SJCRH30 (cell line): ENCODE measurements at regions not wholly inside any gene's neighbourhood (a gene's known extent, or its start where the extent isn't known, plus 50 kb on each side); places are given as distances from the start of the nearest gene placed in this dataset.

Source experiments
- DNase-seq, 2 experiments: peaks; one replicate each; pipeline ENCODE4 v3.0.0-alpha.2; 2015 to 2020
- H3K27ac ChIP-seq: fragments of 250-450 bp; sonication (Bioruptor Pico); 2 replicates; pipeline ENCODE4 v1.5.1; 2020; ENCODE audit warnings: mild to moderate bottlenecking, moderate library complexity
- H3K27me3 ChIP-seq: fragments of 250-450 bp; sonication (Bioruptor Pico); 2 replicates; pipeline ENCODE4 v1.5.1; 2020; ENCODE audit warnings: mild to moderate bottlenecking, moderate library complexity
- H3K36me3 ChIP-seq: fragments of 250-450 bp; sonication (Bioruptor Pico); 2 replicates; pipeline ENCODE4 v1.5.1; 2020; ENCODE audit warnings: mild to moderate bottlenecking, moderate library complexity
- H3K4me1 ChIP-seq: fragments of 250-450 bp; sonication (Bioruptor Pico); 2 replicates; pipeline ENCODE4 v1.5.1; 2020; ENCODE audit warnings: mild to moderate bottlenecking, moderate library complexity
- H3K4me3 ChIP-seq: fragments of 250-450 bp; sonication (Bioruptor Pico); 2 replicates; pipeline ENCODE4 v1.5.1; 2020; ENCODE audit warnings: mild to moderate bottlenecking, moderate library complexity
- H3K9me3 ChIP-seq: fragments of 250-450 bp; sonication (Bioruptor Pico); replicated peaks from 2 replicates; pipeline ENCODE4 v1.5.1; 2020; ENCODE audit warnings: mild to moderate bottlenecking, moderate library complexity

DNA sequence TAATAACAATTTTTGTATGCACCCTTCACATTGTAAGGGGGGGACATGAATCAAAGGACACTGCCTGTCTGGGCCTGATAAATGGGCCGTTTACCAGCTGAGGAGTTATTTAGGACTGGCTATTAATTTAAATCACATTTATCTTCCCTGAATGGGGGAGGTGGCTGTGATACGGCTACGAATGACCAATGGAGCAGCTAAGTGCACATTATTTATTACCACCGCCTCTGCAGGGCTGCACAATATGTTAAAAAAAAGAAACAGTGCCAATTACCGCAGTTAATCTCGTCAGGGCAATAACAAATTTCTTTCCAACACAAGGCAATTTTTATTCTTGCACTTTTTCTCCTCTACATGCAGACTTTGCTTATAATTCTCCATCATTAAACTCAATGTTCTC, 318.4 kb downstream of the IRX2 start:
- Histone ChIP-seq H3K4me1 (no peaks in the 10 kb centered on the region), H3K36me3 (no peaks in the 10 kb centered on the region), H3K27me3 (no peaks in the 10 kb centered on the region), H3K4me3 (no peak overlapping the region), H3K27ac (no peak overlapping the region), H3K9me3 (no peaks in the 10 kb centered on the region)
- no peak for DNase-seq

DNA sequence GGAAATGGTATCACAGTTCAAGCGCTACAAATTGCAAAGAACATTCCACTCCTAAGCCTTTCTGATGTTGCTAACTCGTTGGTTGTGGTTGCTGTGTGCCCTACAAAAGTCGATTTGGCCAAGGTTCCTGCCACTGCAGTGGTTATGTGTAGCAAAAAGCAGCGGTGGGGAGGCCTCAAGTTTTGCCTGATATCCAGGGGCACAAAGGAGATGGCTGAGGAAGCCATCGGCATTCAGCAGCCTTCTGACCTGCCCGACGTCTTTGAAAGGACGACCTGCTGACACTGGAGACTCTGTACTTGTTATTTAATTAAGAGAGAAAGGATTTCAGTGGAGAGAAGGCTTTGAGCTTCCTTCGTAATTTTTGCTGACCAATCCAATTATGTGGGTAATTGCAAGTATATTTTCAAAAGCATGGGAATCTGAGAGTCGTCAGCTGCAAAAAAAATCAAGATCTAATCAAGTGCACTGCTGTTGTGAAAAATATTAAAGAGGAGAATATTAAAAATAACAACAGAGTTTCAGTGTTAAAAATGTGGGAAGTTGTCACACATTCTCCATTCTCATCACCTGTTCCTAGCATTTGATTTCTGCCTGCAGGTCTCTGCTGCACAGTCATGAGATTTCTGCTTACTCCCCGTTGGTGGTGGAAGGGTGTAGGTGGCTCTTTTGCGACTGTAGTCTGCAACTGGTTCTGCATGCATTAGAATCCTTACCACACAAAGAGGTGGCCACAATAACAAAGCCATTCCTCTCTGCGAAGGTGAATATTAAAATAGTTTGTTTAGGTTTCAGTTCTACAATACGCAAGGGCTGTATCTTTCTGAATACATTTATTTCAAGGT, 319.2 kb downstream of the IRX2 start:
- no peaks in the 10 kb centered on the region for H3K4me1 ChIP-seq
- H3K4me3 ChIP-seq, result no peak overlapping the region
- H3K27ac ChIP-seq, result no peak overlapping the region
- no peaks in the 10 kb centered on the region for H3K9me3 ChIP-seq
- H3K36me3 ChIP-seq, result no peaks in the 10 kb centered on the region
- no peaks in the 10 kb centered on the region for H3K27me3 ChIP-seq
- no peak for DNase-seq

DNA sequence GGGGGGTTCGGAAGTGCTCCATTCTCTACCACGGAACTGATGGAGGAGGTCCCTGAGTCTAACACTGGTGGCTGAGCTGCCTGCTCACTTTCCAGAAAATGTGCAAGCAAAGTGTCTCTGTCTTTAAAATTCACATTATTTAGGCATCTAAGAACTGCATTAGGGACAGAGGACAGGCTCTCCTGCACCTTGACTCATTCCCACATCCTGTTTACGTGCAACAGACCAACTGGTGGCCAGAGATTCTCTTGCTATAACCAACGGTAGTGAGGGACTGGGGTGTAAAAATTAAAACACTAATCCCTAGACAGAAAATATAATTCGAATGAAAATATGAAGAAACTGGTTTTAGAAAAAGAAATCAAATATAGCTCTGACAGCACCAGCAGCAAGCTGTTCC, 320.9 kb downstream of the IRX2 start:
- no peaks in the 10 kb centered on the region for H3K27me3 ChIP-seq
- no peaks in the 10 kb centered on the region for H3K4me1 ChIP-seq
- no peak for DNase-seq

DNA sequence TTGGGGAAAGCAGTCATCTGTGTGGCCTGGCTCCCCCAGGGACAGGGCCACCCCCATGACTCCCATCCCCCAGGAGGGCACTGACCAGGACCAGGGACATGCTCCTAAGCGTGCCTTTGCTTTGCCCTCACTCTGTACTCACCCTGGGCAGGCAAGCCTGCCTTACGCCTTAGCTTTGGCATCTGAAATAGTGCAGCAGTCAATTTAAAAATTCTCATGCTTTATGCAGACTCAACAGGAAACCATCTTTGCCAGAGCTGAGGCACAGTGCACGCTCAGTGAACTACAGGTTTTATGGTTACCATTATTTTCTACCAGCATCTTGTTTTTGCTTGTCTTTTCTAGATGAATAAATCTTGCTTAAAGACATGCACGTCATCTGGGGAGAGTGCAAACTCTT, 323.5 kb downstream of the IRX2 start:
- H3K27me3 ChIP-seq, result no peaks in the 10 kb centered on the region
- no peaks in the 10 kb centered on the region for H3K9me3 ChIP-seq
- DNase-seq, result no peak
- H3K4me1 ChIP-seq, result no peaks in the 10 kb centered on the region
- no peaks in the 10 kb centered on the region for H3K36me3 ChIP-seq
- H3K27ac ChIP-seq, result no peak overlapping the region
- no peak overlapping the region for H3K4me3 ChIP-seq

More for the DNA sequence above, 320.9 kb downstream of the IRX2 start:
- no peaks in the 10 kb centered on the region for H3K36me3 ChIP-seq
- no peaks in the 10 kb centered on the region for H3K9me3 ChIP-seq
- H3K27ac ChIP-seq, result no peak overlapping the region
- H3K4me3 ChIP-seq, result no peak overlapping the region

DNA sequence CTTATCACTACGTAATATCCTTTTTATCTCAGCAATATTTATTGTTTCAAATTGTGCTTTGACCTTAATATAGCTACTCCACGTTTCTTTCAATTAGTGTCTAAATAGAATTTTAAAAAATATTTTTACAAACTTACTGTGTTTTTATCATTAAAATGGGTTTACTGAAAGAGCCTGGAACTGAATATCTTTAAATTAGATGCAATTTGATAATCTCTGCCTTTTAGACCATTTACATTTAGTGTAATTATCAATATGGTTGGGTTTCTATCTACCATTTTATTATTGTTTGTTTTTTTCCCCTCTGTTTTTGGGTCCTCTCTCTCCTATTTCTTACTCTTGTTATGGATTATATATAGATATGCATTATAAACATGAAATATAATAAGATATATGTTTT, 327.8 kb downstream of the IRX2 start:
- DNase-seq, result no peak
- H3K4me1 ChIP-seq, result no peaks in the 10 kb centered on the region
- H3K27ac ChIP-seq, result no peak overlapping the region
- H3K27me3 ChIP-seq, result no peaks in the 10 kb centered on the region
- no peak overlapping the region for H3K4me3 ChIP-seq
- H3K36me3 ChIP-seq, result no peaks in the 10 kb centered on the region
- H3K9me3 ChIP-seq, result no peaks in the 10 kb centered on the region

DNA sequence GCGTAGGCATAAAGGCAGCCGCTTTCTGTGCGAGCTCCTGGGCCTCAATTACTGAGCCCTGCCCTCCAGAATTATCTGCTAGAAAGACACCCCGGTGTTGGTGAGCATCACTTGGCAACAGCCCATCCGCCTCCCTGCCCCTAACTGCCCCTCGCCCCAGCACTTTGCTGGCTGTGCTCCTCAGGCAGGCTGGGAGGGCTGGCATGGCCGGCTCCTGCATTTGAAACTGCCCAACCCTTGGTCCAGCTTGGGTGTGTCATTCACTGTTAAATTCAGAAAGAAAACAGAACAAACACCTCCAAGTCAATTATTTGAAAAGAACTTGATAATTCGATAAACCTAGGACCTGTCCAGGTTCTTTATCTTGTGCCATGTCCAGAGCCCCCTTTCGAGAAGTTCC, 334.2 kb downstream of the IRX2 start:
- Histone ChIP-seq H3K4me1 (no peaks in the 10 kb centered on the region), H3K4me3 (no peak overlapping the region), H3K36me3 (no peaks in the 10 kb centered on the region), H3K9me3 (no peaks in the 10 kb centered on the region), H3K27ac (no peak overlapping the region), H3K27me3 (no peaks in the 10 kb centered on the region)
- DNase-seq, result no peak

DNA sequence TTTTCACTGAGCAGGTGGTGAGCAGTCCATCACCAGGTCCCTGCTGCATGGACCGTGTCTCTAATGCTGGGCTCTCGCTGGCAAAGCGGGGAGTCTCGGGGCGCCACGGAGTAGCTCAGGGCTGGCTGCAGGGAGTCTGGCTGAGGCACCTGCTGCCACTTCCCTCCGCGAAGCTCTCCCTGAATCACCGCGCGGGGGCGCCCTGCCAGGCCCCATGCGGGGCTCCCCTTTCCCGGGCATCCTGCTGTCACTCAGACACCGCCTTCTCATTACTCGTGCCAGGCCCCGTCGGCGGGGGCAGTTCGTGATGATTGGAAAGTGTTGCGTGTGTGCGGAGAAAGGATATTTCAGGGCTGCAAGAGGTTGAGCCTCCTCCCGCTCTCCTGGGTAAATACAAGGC, 335.8 kb downstream of the IRX2 start:
- Histone ChIP-seq H3K4me1 (no peaks in the 10 kb centered on the region), H3K9me3 (no peaks in the 10 kb centered on the region)

DNA sequence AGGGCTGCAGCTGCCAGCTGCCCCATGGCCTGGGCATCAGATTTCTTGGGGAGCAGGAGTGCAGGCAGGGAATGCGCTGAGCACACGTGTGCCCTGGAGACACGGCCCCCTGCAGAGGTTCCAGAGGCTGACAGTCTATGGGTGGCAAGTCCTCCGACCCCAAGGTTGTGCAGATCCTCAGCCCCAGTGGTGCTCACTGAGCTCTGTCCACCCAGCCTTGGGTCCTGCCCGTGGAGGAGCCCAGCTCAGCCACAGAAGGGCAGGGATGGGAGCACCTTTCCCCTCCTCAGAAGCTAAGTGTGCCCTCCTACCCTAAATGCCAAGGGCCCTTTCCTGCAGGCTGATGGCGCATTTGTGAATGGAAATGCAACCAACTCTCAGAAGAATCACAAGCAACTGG, 341.0 kb downstream of the IRX2 start:
- H3K27me3 ChIP-seq, result no peaks in the 10 kb centered on the region
- DNase-seq, result no peak
- H3K27ac ChIP-seq, result no peak overlapping the region
- H3K4me1 ChIP-seq, result no peaks in the 10 kb centered on the region
- H3K9me3 ChIP-seq, result no peaks in the 10 kb centered on the region
- no peaks in the 10 kb centered on the region for H3K36me3 ChIP-seq
- H3K4me3 ChIP-seq, result no peak overlapping the region

More for the DNA sequence above, 335.8 kb downstream of the IRX2 start:
- Histone ChIP-seq H3K27me3 (no peaks in the 10 kb centered on the region), H3K4me3 (no peak overlapping the region), H3K36me3 (no peaks in the 10 kb centered on the region), H3K27ac (no peak overlapping the region)
- no peak for DNase-seq

DNA sequence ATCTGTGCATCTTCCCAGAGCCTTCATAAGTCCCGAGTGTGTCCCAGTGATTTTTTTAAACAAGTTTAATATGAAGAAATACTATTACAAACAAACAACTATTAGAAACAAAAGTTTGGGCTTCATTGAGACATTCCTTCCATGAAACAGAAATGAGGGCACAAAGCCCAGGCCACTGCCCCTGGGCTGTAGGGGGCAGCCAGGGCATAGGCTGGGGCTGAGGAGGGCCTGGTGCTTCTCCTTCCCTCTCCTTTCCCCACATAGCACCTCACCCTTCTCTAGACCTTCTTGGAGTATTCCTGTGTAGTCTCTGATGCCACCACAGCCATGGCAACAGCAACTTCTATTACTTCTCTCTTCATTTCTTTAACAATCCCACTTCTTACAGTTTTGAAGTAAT, 348.2 kb downstream of the IRX2 start:
- H3K9me3 ChIP-seq, result no peaks in the 10 kb centered on the region
- H3K4me1 ChIP-seq, result no peaks in the 10 kb centered on the region
- DNase-seq, result no peak
- H3K36me3 ChIP-seq, result no peaks in the 10 kb centered on the region
- H3K4me3 ChIP-seq, result no peak overlapping the region
- no peak overlapping the region for H3K27ac ChIP-seq
- no peaks in the 10 kb centered on the region for H3K27me3 ChIP-seq

DNA sequence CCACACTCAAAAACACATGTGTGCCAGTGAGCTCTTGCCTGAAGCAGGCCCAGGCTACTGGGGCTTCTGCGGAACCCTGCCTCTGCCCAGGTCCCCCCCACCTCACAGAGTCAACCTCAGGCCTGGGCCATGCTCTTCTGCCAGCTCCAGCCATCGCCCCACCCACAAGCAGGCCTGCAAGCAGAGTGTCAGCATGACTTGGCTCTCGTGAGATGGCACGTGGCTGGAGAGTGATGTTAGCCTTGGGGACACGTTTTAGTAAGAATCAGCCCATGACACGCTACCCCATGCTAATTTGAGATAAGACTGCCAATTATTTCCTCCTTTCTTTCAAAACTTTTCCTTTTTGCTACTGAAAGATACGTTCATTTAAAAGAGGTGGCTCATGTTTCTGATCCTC, 351.7 kb downstream of the IRX2 start:
- H3K27ac ChIP-seq, result no peak overlapping the region
- H3K27me3 ChIP-seq, result no peaks in the 10 kb centered on the region
- H3K36me3 ChIP-seq, result no peaks in the 10 kb centered on the region
- no peak overlapping the region for H3K4me3 ChIP-seq
- no peak for DNase-seq
- no peaks in the 10 kb centered on the region for H3K4me1 ChIP-seq
- H3K9me3 ChIP-seq, result no peaks in the 10 kb centered on the region

DNA sequence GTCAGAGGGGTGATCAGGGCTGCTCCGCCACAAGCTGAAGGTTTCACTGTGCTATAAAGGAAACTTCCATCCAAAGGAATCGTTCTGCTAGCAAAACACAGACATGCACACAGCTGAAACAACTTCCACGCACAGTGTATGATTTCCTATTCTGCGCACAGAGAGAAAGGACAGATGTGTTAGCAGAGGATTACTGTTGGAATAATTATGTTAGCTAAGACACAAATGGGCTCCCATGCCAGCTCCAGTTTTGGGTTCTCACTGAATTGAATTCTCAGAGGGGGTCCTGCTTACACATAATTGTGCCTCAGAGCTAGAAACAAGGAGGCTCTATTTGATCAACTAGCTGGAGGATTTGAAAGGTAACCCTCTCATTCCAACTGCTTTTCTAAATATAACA, 352.4 kb downstream of the IRX2 start:
- no peak overlapping the region for H3K27ac ChIP-seq
- H3K9me3 ChIP-seq, result no peaks in the 10 kb centered on the region
- H3K27me3 ChIP-seq, result no peaks in the 10 kb centered on the region
- H3K4me1 ChIP-seq, result no peaks in the 10 kb centered on the region
- H3K36me3 ChIP-seq, result no peaks in the 10 kb centered on the region
- H3K4me3 ChIP-seq, result no peak overlapping the region
- no peak for DNase-seq

DNA sequence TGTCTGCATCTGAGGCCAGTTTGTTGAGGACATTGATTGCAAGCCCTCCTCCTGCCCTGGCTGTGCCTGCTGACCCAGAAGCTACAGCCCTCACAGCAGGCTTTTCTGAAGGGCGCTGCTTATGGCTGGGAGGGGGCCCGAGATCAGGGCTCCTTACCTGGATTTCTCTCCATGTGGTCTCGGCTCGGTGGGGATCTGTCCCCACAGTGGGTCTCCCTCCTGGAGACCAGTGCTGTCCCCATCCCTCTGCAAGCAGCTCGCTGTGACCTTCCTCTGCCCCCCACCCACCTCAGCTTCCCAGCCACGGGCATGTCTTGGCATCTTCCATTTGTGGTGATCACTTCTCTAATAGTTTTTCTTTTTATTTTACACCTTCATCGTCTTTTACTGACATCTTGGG, 357.9 kb downstream of the IRX2 start:
- DNase-seq, result no peak
- Histone ChIP-seq H3K27ac (no peak overlapping the region), H3K4me3 (no peak overlapping the region), H3K27me3 (no peaks in the 10 kb centered on the region), H3K36me3 (no peaks in the 10 kb centered on the region), H3K9me3 (no peaks in the 10 kb centered on the region), H3K4me1 (no peaks in the 10 kb centered on the region)

DNA sequence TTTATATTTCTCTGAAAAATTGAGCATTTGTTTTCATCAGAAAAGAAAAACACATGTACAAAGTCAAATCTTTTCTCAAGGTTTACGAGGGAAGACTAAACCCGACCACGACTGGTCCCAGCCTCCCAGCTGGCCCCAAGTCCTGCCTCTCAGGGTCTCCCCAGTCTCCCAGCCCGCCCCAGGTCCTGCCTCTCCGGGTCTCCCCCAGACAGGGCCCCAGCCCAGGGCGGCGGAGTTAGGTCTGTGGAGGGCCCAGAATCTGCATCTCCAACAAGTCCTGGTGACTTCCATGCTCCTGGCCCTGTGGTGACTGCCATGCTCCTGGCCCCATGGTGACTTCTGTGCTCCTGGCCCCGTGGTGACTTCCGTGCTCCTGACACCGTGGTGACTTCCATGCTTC, 359.9 kb downstream of the IRX2 start:
- no peaks in the 10 kb centered on the region for H3K4me1 ChIP-seq
- no peaks in the 10 kb centered on the region for H3K9me3 ChIP-seq

DNA sequence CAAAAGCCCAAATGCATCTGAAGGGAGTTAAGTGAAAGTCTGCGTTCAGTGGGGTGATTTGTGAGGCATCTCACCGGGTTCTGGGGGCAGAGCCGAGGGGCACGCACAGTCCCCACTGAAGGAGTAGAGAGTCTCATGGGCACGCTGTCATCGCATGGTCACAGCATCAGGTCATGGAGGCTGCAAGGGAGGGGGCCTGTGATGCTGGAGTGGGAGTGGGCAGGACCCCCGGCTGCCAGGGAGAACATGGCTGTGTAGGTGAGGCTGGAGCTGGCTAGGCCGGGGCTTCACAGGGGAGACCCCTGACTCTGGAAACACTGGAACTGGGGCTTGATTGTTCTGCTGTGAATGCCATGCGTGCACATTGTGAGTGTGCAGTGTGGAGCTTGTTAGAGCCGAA, 360.5 kb downstream of the IRX2 start:
- Histone ChIP-seq H3K27ac (no peak overlapping the region), H3K27me3 (no peaks in the 10 kb centered on the region), H3K36me3 (no peaks in the 10 kb centered on the region), H3K4me1 (no peaks in the 10 kb centered on the region), H3K4me3 (no peak overlapping the region), H3K9me3 (no peaks in the 10 kb centered on the region)
- DNase-seq, result no peak

More for the DNA sequence above, 359.9 kb downstream of the IRX2 start:
- Histone ChIP-seq H3K36me3 (no peaks in the 10 kb centered on the region), H3K27me3 (no peaks in the 10 kb centered on the region), H3K4me3 (no peak overlapping the region), H3K27ac (no peak overlapping the region)
- DNase-seq, result no peak

DNA sequence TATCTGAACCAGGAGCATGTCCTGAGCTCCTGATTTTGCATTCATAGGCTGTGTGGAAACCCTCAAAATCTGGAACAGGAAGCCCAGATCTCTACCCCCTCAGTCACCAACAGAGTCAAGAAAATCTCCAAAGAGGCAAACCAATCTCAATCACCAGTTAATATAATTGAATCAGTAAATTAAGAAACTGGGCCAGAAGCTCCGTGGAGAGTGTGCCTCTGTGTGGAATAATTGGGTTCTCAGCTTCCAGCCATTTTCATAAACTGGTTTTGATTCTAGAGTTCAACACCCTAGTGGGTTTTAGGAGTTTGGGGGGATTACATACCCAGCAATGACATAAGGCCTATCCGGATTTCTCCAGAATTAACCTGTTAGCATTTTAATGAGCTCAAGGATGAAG, 362.9 kb downstream of the IRX2 start:
- no peaks in the 10 kb centered on the region for H3K9me3 ChIP-seq
- H3K4me1 ChIP-seq, result no peaks in the 10 kb centered on the region
- no peaks in the 10 kb centered on the region for H3K36me3 ChIP-seq
- DNase-seq, result no peak
- no peaks in the 10 kb centered on the region for H3K27me3 ChIP-seq
- no peak overlapping the region for H3K27ac ChIP-seq
- H3K4me3 ChIP-seq, result no peak overlapping the region

DNA sequence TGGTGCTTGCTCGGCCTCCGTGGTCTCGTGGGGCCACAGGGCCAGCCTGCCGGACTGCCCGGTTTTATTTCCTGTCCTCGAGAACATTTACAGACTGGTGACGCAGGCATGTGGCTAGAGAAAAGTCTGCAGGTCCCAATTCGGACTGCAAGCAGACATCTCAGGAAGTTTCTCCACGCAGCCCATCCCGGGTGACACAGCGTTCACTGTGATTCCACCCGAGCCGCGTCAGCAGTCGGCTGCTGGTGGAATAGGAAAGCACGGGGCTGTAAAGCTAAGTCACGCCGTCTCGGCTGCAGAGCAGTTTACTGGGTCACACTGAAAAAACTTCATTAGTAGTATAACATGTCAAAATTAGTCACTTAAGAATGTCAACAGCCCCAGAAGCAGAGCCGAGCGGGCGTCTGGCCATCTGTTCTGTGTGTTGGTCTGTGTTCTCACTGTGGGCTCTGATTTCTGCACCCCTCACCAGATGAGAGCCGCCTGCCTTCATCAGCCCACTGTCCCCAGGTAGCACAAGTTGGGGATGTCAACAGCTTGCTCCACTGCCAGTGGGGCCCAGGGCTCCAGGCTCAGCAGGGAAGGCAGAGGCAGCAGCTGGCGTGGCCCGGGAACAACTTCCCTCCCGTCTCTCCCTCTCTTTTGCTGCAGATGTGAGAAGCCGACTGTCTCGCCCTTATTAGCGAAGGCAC, 363.7 kb downstream of the IRX2 start:
- Histone ChIP-seq H3K4me1 (no peaks in the 10 kb centered on the region), H3K36me3 (no peaks in the 10 kb centered on the region), H3K4me3 (no peak overlapping the region), H3K27me3 (no peaks in the 10 kb centered on the region), H3K9me3 (no peaks in the 10 kb centered on the region), H3K27ac (no peak overlapping the region)
- no peak for DNase-seq
